NB4 (cell line): ENCODE measurements at regions not wholly inside any gene's neighbourhood (a gene's known extent, or its start where the extent isn't known, plus 50 kb on each side); places are given as distances from the start of the nearest gene placed in this dataset.

ENCODE experiments used
- CTCF ChIP-seq: IDR thresholded peaks from one replicate; pipeline ENCODE4 v1.5.1; 2012; ENCODE audit warnings: low read depth, low read length
- MYC ChIP-seq: IDR thresholded peaks from 2 replicates; pipeline ENCODE4 v1.6.1; 2011; ENCODE audit warnings: low read depth, low read length

- no peak for TF ChIP-seq CTCF
- TF ChIP-seq MYC: no peak
Observed at GRCh38 chr1:80639777-80640533, 1160.8 kb upstream of the ADGRL2 start.
